T-helper 1 cell treated with Interleukin-12 subunit alpha and Interleukin-12 subunit beta and Interleukin-4 antibody, amounts not matched to agents 30 ng/mL and 1 ng/mL, for 36 hours (primary cell): ENCODE measurements at regions not wholly inside any gene's neighbourhood (a gene's known extent, or its start where the extent isn't known, plus 50 kb on each side); places are given as distances from the start of the nearest gene placed in this dataset.

Source experiments
- intact Hi-C: fragments of 100-400 bp; cut with micrococcal nuclease; formaldehyde crosslinking; loops from one replicate; pipeline ENCODE4 v1.15.1; 2024

- intact Hi-C loops, result loop anchor here (5.0 kb wide), 2 partner anchors 49 to 564 kb away; no protein-coding TSS in a partner anchor
Observed at GRCh38 chr15:91520850-91521249, 332.7 kb upstream of the SLCO3A1 start.

- intact Hi-C loops, result loop anchor here (5.0 kb wide), 2 partner anchors 49 to 564 kb away; no protein-coding TSS in a partner anchor
Observed at GRCh38 chr15:91521548-91521947, 332.0 kb upstream of the SLCO3A1 start.

- intact Hi-C loops, result loop anchor here (1.0 to 5.0 kb wide), 3 partner anchors 50 to 565 kb away; no protein-coding TSS in a partner anchor
Observed at GRCh38 chr15:91521996-91522395, 331.5 kb upstream of the SLCO3A1 start.

- intact Hi-C loops, result loop anchor here (1.0 to 5.0 kb wide), 3 partner anchors 50 to 565 kb away; no protein-coding TSS in a partner anchor
Observed at GRCh38 chr15:91522605-91523332, 330.7 kb upstream of the SLCO3A1 start.

- intact Hi-C loops, result loop anchor here (5.0 kb wide), 2 partner anchors 51 to 566 kb away; no protein-coding TSS in a partner anchor
Observed at GRCh38 chr15:91523596-91523995, 329.9 kb upstream of the SLCO3A1 start.

GRCh38 chr15:91524534-91524933 is 329.0 kb upstream of the SLCO3A1 start:
- intact Hi-C loops, result loop anchor here (5.0 kb wide), 2 partner anchors 52 to 567 kb away; no protein-coding TSS in a partner anchor

- intact Hi-C loops, result no loop called here
Observed at GRCh38 chr15:91525751-91526150, 327.8 kb upstream of the SLCO3A1 start.

- intact Hi-C loops, result no loop called here
Observed at GRCh38 chr15:91526424-91526823, 327.1 kb upstream of the SLCO3A1 start.

- intact Hi-C loops, result no loop called here
Observed at GRCh38 chr15:91528801-91529200, 324.7 kb upstream of the SLCO3A1 start.

- intact Hi-C loops, result no loop called here
Observed at GRCh38 chr15:91529534-91529933, 324.0 kb upstream of the SLCO3A1 start.

GRCh38 chr15:91530279-91530678 is 323.2 kb upstream of the SLCO3A1 start:
- intact Hi-C loops, result no loop called here

- intact Hi-C loops, result no loop called here
Observed at GRCh38 chr15:91530956-91531582, 322.4 kb upstream of the SLCO3A1 start.

- intact Hi-C loops, result no loop called here
Observed at GRCh38 chr15:91534235-91534634, 319.3 kb upstream of the SLCO3A1 start.

GRCh38 chr15:91534976-91535375 is 318.5 kb upstream of the SLCO3A1 start:
- intact Hi-C loops, result no loop called here

GRCh38 chr15:91535856-91536500 is 317.5 kb upstream of the SLCO3A1 start:
- intact Hi-C loops, result no loop called here

- intact Hi-C loops, result no loop called here
Observed at GRCh38 chr15:91537856-91538255, 315.7 kb upstream of the SLCO3A1 start.

- intact Hi-C loops, result no loop called here
Observed at GRCh38 chr15:91538782-91539181, 314.7 kb upstream of the SLCO3A1 start.

- intact Hi-C loops, result no loop called here
Observed at GRCh38 chr15:91541286-91541685, 312.2 kb upstream of the SLCO3A1 start.

- intact Hi-C loops, result no loop called here
Observed at GRCh38 chr15:91542226-91542625, 311.3 kb upstream of the SLCO3A1 start.

- intact Hi-C loops, result no loop called here
Observed at GRCh38 chr15:91547356-91547755, 306.2 kb upstream of the SLCO3A1 start.

- intact Hi-C loops, result no loop called here
Observed at GRCh38 chr15:91548549-91548948, 305.0 kb upstream of the SLCO3A1 start.

- intact Hi-C loops, result no loop called here
Observed at GRCh38 chr15:91549581-91549980, 303.9 kb upstream of the SLCO3A1 start.
